HG03565 (cell line): ENCODE measurements at regions not wholly inside any gene's neighbourhood (a gene's known extent, or its start where the extent isn't known, plus 50 kb on each side); places are given as distances from the start of the nearest gene placed in this dataset.
A peak's percentile ranks its signal among the peaks of the same experiment; 100 is the strongest.

Source experiments
- ATAC-seq: cut with Tn5 transposase; IDR thresholded peaks from one replicate; pipeline ENCODE4 v1.9.1; 2021; ENCODE audit warnings: mild to moderate bottlenecking, moderate library complexity; ENCODE audit not compliant: unreplicated experiment

- ATAC-seq, result no peak
Measured at GRCh38 chr2:731711-732110, 54.5 kb upstream of the TMEM18 start.

- ATAC-seq, result no peak
Measured at GRCh38 chr2:729376-729861, 52.2 kb upstream of the TMEM18 start.

DNA sequence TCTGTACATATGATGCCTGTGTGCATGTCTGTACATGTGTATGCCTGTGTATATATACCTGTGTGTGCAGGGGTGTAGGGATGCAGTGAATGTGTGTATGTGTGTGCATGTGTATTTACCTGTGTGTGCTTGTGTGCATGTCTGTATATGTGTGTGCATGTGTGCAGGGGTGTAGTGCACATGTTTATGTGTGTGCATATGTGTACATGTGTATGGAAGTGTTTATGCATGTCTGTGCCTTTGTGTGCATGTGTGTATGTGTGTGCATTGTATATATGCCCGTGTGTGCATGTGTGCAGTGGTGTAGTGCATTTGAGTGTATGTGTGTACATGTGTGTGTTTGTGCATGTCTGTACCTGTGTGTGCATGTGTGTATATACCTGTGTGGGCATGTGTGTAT, 51.0 kb upstream of the TMEM18 start:
- ATAC-seq, result no peak

DNA sequence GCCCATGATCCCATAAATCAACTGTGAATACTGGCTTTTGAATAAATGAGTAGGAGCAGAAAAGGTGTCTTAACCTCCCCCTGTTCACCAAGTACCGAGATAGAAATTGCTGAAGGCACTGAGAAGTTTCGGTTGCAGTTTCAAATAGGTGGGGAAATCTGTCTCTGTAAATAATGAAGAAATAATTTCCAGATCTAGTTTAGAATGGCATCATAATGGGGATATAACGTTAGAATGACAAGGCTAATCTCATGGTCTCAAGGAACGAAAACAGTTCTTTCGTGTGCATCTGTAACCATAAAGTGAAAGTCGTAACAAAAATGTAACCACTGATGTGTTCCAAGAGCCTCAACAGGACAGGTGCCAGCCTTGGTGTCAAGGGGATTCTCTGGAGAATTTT, 49.9 kb upstream of the TMEM18 start:
- peak; percentile 75 for ATAC-seq
